DOHH2 (cell line): ENCODE measurements at regions not wholly inside any gene's neighbourhood (a gene's known extent, or its start where the extent isn't known, plus 50 kb on each side); places are given as distances from the start of the nearest gene placed in this dataset.

Experiments used
- H3F3A ChIP-seq: fragments of 200-600 bp; sonication (generic), shearing (Covaris generic); 2 replicates; pipeline ENCODE4 v1.6.0; 2016; ENCODE audit warnings: antibody characterized with exemption, mild to moderate bottlenecking; ENCODE audit not compliant: control insufficient read depth, insufficient read depth
- H3K27ac ChIP-seq: fragments of 200-600 bp; sonication (generic); 2 replicates; pipeline ENCODE4 v1.5.1; 2014; ENCODE audit warnings: low read depth, mild to moderate bottlenecking, low read length, moderate library complexity
- H3K27me3 ChIP-seq: fragments of 200-600 bp; sonication (generic); 2 replicates; pipeline ENCODE4 v1.6.1; 2014; ENCODE audit warnings: mild to moderate bottlenecking, low read length, mixed read lengths; ENCODE audit not compliant: control insufficient read depth
- H3K36me3 ChIP-seq: fragments of 200-600 bp; sonication (generic); 2 replicates; pipeline ENCODE4 v1.6.1; 2014; ENCODE audit warnings: mild to moderate bottlenecking, low read length, moderate library complexity, mixed read lengths; ENCODE audit not compliant: control insufficient read depth
- H3K4me1 ChIP-seq: fragments of 200-600 bp; sonication (generic); 2 replicates; pipeline ENCODE4 v1.6.1; 2014; ENCODE audit warnings: mild to moderate bottlenecking, low read length, mixed read lengths; ENCODE audit not compliant: control insufficient read depth
- H3K4me2 ChIP-seq: fragments of 200-600 bp; sonication (generic); 2 replicates; pipeline ENCODE4 v1.6.0; 2014; ENCODE audit warnings: mild to moderate bottlenecking, low read length, moderate library complexity
- H3K4me3 ChIP-seq: fragments of 200-600 bp; sonication (generic); 2 replicates; pipeline ENCODE4 v1.5.1; 2014; ENCODE audit warnings: mild to moderate bottlenecking, low read length, mixed read lengths
- H3K79me2 ChIP-seq: fragments of 200-600 bp; sonication (generic); 2 replicates; pipeline ENCODE4 v1.6.1; 2014; ENCODE audit warnings: mild to moderate bottlenecking, low read length, mixed read lengths; ENCODE audit not compliant: control insufficient read depth
- H3K9me2 ChIP-seq: fragments of 200-600 bp; sonication (generic); replicated peaks from 2 replicates; pipeline ENCODE4 v1.6.1; 2014; ENCODE audit warnings: mild to moderate bottlenecking, low read length, mixed read lengths; ENCODE audit not compliant: control insufficient read depth
- H3K9me3 ChIP-seq: fragments of 200-600 bp; sonication (generic); 2 replicates; pipeline ENCODE4 v1.6.1; 2014; ENCODE audit warnings: antibody characterized with exemption, low read length, mixed read lengths; ENCODE audit not compliant: control insufficient read depth, insufficient read depth
- H4K20me1 ChIP-seq: fragments of 200-600 bp; sonication (generic); 2 replicates; pipeline ENCODE4 v1.6.0; 2014; ENCODE audit warnings: low read depth, mild to moderate bottlenecking, antibody characterized with exemption, low read length, moderate library complexity; ENCODE audit not compliant: control insufficient read depth, insufficient read depth
- CTCF ChIP-seq: fragments of 200-600 bp; sonication (generic); IDR thresholded peaks from one replicate; pipeline ENCODE4 v1.5.1; 2014; ENCODE audit warnings: antibody characterized with exemption, mild to moderate bottlenecking, low read depth, low read length; ENCODE audit not compliant: poor library complexity, severe bottlenecking
- EZH2phosphoT487 ChIP-seq: fragments of 200-600 bp; sonication (generic); IDR thresholded peaks from 2 replicates; pipeline ENCODE4 v1.6.1; 2017; ENCODE audit warnings: borderline replicate concordance, mild to moderate bottlenecking, antibody characterized with exemption, low read length, moderate library complexity, mixed read lengths

DNA sequence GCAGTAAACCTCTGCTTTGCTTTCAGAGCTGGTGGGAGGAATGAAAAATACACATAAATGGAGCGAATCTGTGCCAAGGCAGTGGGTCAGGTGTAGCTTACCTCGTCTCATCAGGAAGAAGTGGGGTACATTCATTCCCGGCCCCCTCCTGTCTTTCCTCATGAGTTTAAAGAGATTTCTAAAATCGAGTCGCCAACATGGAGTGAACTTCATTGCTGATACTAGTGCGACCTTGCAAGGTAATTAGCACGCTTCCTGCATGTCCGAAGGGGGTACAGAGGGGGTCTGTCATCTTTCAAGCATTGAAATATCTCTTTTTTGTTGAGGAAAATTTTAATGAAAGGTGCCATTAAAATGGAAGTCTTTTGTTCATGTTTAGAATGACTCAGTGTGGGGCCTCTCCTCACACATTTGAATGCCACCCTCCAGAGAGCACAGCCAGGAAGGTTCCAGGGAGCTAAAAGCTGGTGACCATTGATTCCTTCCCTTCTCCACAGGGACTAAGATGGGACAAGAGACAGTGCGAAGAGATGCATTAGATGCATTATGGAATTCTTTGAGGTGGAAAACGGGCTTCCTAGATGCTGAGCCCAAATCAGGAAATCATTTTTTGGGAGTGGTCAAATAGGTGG lies 114.2 kb downstream of the IRX1 start:
- no peak overlapping the region for H3K4me3 ChIP-seq
- H3K4me2 ChIP-seq: no peak overlapping the region
- no peaks in the 10 kb centered on the region for H3K4me1 ChIP-seq
- no peaks in the 10 kb centered on the region for H3K79me2 ChIP-seq
- no peaks in the 10 kb centered on the region for H4K20me1 ChIP-seq
- H3F3A ChIP-seq: no peaks in the 10 kb centered on the region
- H3K9me2 ChIP-seq: no peaks in the 10 kb centered on the region
- H3K9me3 ChIP-seq: no peaks in the 10 kb centered on the region
- no peak for TF ChIP-seq EZH2phosphoT487
- no peak for TF ChIP-seq CTCF
- H3K36me3 ChIP-seq: no peaks in the 10 kb centered on the region
- H3K27me3 ChIP-seq: no peaks in the 10 kb centered on the region
- H3K27ac ChIP-seq: no peak overlapping the region

- no peaks in the 10 kb centered on the region for H3K9me3 ChIP-seq
- TF ChIP-seq CTCF: no peak
- no peak for TF ChIP-seq EZH2phosphoT487
- no peaks in the 10 kb centered on the region for H3K36me3 ChIP-seq
- no peak overlapping the region for H3K4me2 ChIP-seq
- H3K9me2 ChIP-seq: no peaks in the 10 kb centered on the region
- H3K27ac ChIP-seq: no peak overlapping the region
- no peaks in the 10 kb centered on the region for H3F3A ChIP-seq
- H3K27me3 ChIP-seq: no peaks in the 10 kb centered on the region
- H3K4me3 ChIP-seq: no peak overlapping the region
- no peaks in the 10 kb centered on the region for H3K4me1 ChIP-seq
- no peaks in the 10 kb centered on the region for H3K79me2 ChIP-seq
- no peaks in the 10 kb centered on the region for H4K20me1 ChIP-seq
Observed at GRCh38 chr5:3715062-3715461, 119.4 kb downstream of the IRX1 start.

- Histone ChIP-seq H3K4me1 (no peaks in the 10 kb centered on the region), H3K36me3 (no peaks in the 10 kb centered on the region), H3K4me3 (no peak overlapping the region), H3K27ac (no peak overlapping the region), H3K79me2 (no peaks in the 10 kb centered on the region), H3F3A (no peaks in the 10 kb centered on the region), H3K4me2 (no peak overlapping the region), H4K20me1 (no peaks in the 10 kb centered on the region), H3K9me2 (no peaks in the 10 kb centered on the region), H3K27me3 (no peaks in the 10 kb centered on the region), H3K9me3 (peaks cover 22% of the 10 kb centered on the region; the same call in 1 of the 2 replicates)
- no peak for TF ChIP-seq EZH2phosphoT487
- no peak for TF ChIP-seq CTCF
Observed at GRCh38 chr5:3729631-3730030, 134.0 kb downstream of the IRX1 start.
